ENCODE measurements at regions not wholly inside any gene's neighbourhood (a gene's known extent, or its start where the extent isn't known, plus 50 kb on each side); places are given as distances from the start of the nearest gene placed in this dataset.

- no peak for DNase-seq (ENCODE audit: low read depth, low spot score)
Observed at GRCh38 chr17:51487947-51488346, 227.6 kb downstream of the UTP18 start.

GRCh38 chr17:51491416-51491815, 231.1 kb downstream of the UTP18 start:
- no peak for DNase-seq (ENCODE audit: low read depth, low spot score)

GRCh38 chr17:51493206-51493605, 232.9 kb downstream of the UTP18 start:
- DNase-seq (ENCODE audit: low read depth, low spot score): no peak

GRCh38 chr17:51496378-51496777, 236.0 kb downstream of the UTP18 start:
- DNase-seq (ENCODE audit: low read depth, low spot score): no peak

GRCh38 chr17:51499897-51500296, 239.6 kb downstream of the UTP18 start:
- DNase-seq (ENCODE audit: low read depth, low spot score): no peak

GRCh38 chr17:51500454-51500853, 240.1 kb downstream of the UTP18 start:
- no peak for DNase-seq (ENCODE audit: low read depth, low spot score)

- DNase-seq (ENCODE audit: low read depth, low spot score): no peak
Observed at GRCh38 chr17:51505450-51505849, 245.1 kb downstream of the UTP18 start.

GRCh38 chr17:51507444-51507843, 247.1 kb downstream of the UTP18 start:
- no peak for DNase-seq (ENCODE audit: low read depth, low spot score)

- no peak for DNase-seq (ENCODE audit: low read depth, low spot score)
Observed at GRCh38 chr17:51508048-51508447, 247.7 kb downstream of the UTP18 start.

- no peak for DNase-seq (ENCODE audit: low read depth, low spot score)
Observed at GRCh38 chr17:51510940-51511339, 250.6 kb downstream of the UTP18 start.

GRCh38 chr17:51512220-51512907, 252.0 kb downstream of the UTP18 start:
- DNase-seq (ENCODE audit: low read depth, low spot score): no peak

- DNase-seq (ENCODE audit: low read depth, low spot score): no peak
Observed at GRCh38 chr17:51516924-51517323, 256.6 kb downstream of the UTP18 start.

GRCh38 chr17:51524524-51524923, 264.2 kb downstream of the UTP18 start:
- DNase-seq (ENCODE audit: low read depth, low spot score): no peak

GRCh38 chr17:51526507-51526906, 266.2 kb downstream of the UTP18 start:
- no peak for DNase-seq (ENCODE audit: low read depth, low spot score)

GRCh38 chr17:51527225-51527982, 267.1 kb downstream of the UTP18 start:
- no peak for DNase-seq (ENCODE audit: low read depth, low spot score)

- no peak for DNase-seq (ENCODE audit: low read depth, low spot score)
Observed at GRCh38 chr17:51528111-51528510, 267.8 kb downstream of the UTP18 start.

GRCh38 chr17:51533219-51533618, 272.9 kb downstream of the UTP18 start:
- DNase-seq (ENCODE audit: low read depth, low spot score): no peak

- DNase-seq (ENCODE audit: low read depth, low spot score): no peak
Observed at GRCh38 chr17:51533821-51534220, 273.5 kb downstream of the UTP18 start.

- DNase-seq (ENCODE audit: low read depth, low spot score): no peak
Observed at GRCh38 chr17:51536627-51537026, 276.3 kb downstream of the UTP18 start.

GRCh38 chr17:51537996-51538550, 277.7 kb downstream of the UTP18 start:
- no peak for DNase-seq (ENCODE audit: low read depth, low spot score)

- DNase-seq (ENCODE audit: low read depth, low spot score): no peak
Observed at GRCh38 chr17:51540151-51540550, 279.8 kb downstream of the UTP18 start.

- DNase-seq (ENCODE audit: low read depth, low spot score): no peak
Observed at GRCh38 chr17:51541215-51541614, 280.9 kb downstream of the UTP18 start.

GRCh38 chr17:51546114-51546513, 285.8 kb downstream of the UTP18 start:
- DNase-seq (ENCODE audit: low read depth, low spot score): no peak

Data from activated CD4-positive, CD25-positive, alpha-beta regulatory T cell treated with anti-CD3 and anti-CD28 coated beads, Interleukin-2, amount 50 U/mL, for 16 hours (primary cell).